Upper lobe of left lung (tissue), 6 donors: ENCODE measurements at regions not wholly inside any gene's neighbourhood (a gene's known extent, or its start where the extent isn't known, plus 50 kb on each side); places are given as distances from the start of the nearest gene placed in this dataset.

Source experiments
- ATAC-seq, 2 donors: fragments of 200-7000 bp; cut with Tn5 transposase; one replicate each; pipeline ENCODE4 v1.9.1; 2022; ENCODE audit warnings: mild to moderate bottlenecking in 2 of 2, moderate library complexity in 2 of 2; ENCODE audit not compliant: low FRiP score in 2 of 2
- DNase-seq, 2 donors: peaks; one replicate each; pipeline ENCODE4 v3.0.0-alpha.2; 2019 to 2020
- H3K27ac ChIP-seq, 4 donors: fragments of 200-600 bp; sonication (generic); one replicate each; pipeline ENCODE4 v1.5.1; 2016 to 2019
- H3K27me3 ChIP-seq, 4 donors: fragments of 200-600 bp; sonication (generic); one replicate each; pipeline ENCODE4 v1.5.1; 2017 to 2019
- H3K36me3 ChIP-seq, 4 donors: fragments of 200-600 bp; sonication (generic); one replicate each; pipeline ENCODE4 v1.5.1; 2016 to 2019
- H3K4me1 ChIP-seq, 4 donors: fragments of 200-600 bp; sonication (generic); one replicate each; pipeline ENCODE4 v1.5.1; 2018 to 2019
- H3K4me3 ChIP-seq, 4 donors: fragments of 200-600 bp; sonication (generic); one replicate each; pipeline ENCODE4 v1.5.1; 2017 to 2019; ENCODE audit warnings: mild to moderate bottlenecking in 2 of 4, moderate library complexity in 1 of 4
- H3K9me3 ChIP-seq, 4 donors: fragments of 200-600 bp; sonication (generic); one replicate each; pipeline ENCODE4 v1.5.1; 2018 to 2019
- CTCF ChIP-seq, 6 experiments: fragments of 450-650 bp in 4 of 6; fragments of 200-600 bp in 2 of 6; sonication (generic) in 2 of 6; IDR thresholded peaks; one replicate each; pipeline ENCODE4 v1.5.1; 2016 to 2019; ENCODE audit warnings: antibody characterized with exemption in 6 of 6
- EP300 ChIP-seq, 4 donors: sonication (generic); formaldehyde crosslinking; IDR thresholded peaks; one replicate each; pipeline ENCODE4 v1.5.1; 2017; ENCODE audit warnings: antibody characterized with exemption in 4 of 4, control low read depth in 2 of 4
- POLR2A ChIP-seq, 4 donors: fragments of 450-650 bp; IDR thresholded peaks; one replicate each; pipeline ENCODE4 v1.5.1; 2016 to 2017; ENCODE audit warnings: antibody characterized with exemption in 4 of 4, mild to moderate bottlenecking in 2 of 4
- POLR2AphosphoS5 ChIP-seq, 2 donors: sonication (generic); formaldehyde crosslinking; IDR thresholded peaks; one replicate each; pipeline ENCODE4 v1.5.1; 2017; ENCODE audit warnings: antibody characterized with exemption in 2 of 2
- WGBS, 2 donors: methylation state at CpG; one replicate each; pipeline ENCODE4 v1.1.5; 2017 to 2018; 5-methylcytosine and 5-hydroxymethylcytosine counted together
- donor health status: DM: no; HTN: no; CAD: no; lungs with moderate emphysema.
- donor health status: DM: no; HTN: yes; CAD: no; lungs with severe emphysema.

GRCh38 chr2:173817582-173817981 lies 147.6 kb downstream of the SP3 start:
- H3K4me3 ChIP-seq, result no peak overlapping the region
- no peaks in the 10 kb centered on the region for H3K36me3 ChIP-seq
- no peak for DNase-seq
- H3K4me1 ChIP-seq, result no peaks in the 10 kb centered on the region
- ATAC-seq, result no peak
- no peaks in the 10 kb centered on the region for H3K9me3 ChIP-seq
- no peak for TF ChIP-seq EP300 (IDR thresholded peaks at IDR 0.05)
- H3K27me3 ChIP-seq, result no peaks in the 10 kb centered on the region
- WGBS, 2 donors, result 81 to 84% methylated on average over 4 of the region's 4 CpGs
- H3K27ac ChIP-seq, result no peak overlapping the region

- H3K9me3 ChIP-seq, result no peaks in the 10 kb centered on the region
- no peaks in the 10 kb centered on the region for H3K36me3 ChIP-seq
- 94 to 95% methylated on average over 4 of the region's 4 CpGs for WGBS, 2 donors
- DNase-seq (no peak), ATAC-seq (no peak)
- no peaks in the 10 kb centered on the region for H3K27me3 ChIP-seq
- no peak overlapping the region for H3K4me3 ChIP-seq
- no peak overlapping the region for H3K27ac ChIP-seq
- no peaks in the 10 kb centered on the region for H3K4me1 ChIP-seq
- TF ChIP-seq POLR2A (IDR thresholded peaks at IDR 0.05) (no peak), EP300 (IDR thresholded peaks at IDR 0.05) (no peak), POLR2AphosphoS5 (IDR thresholded peaks at IDR 0.05) (no peak), CTCF (IDR thresholded peaks at IDR 0.05) (no peak)
Measured at GRCh38 chr2:173818285-173818684, 146.9 kb downstream of the SP3 start.

GRCh38 chr2:173819852-173820251 lies 145.3 kb downstream of the SP3 start:
- H3K27ac ChIP-seq, result no peak overlapping the region
- no peak for DNase-seq
- WGBS, 2 donors, result 77 to 78% methylated on average over 5 of the region's 5 CpGs
- no peaks in the 10 kb centered on the region for H3K27me3 ChIP-seq
- ATAC-seq, result no peak
- no peak overlapping the region for H3K4me3 ChIP-seq
- no peak for TF ChIP-seq POLR2AphosphoS5 (IDR thresholded peaks at IDR 0.05)
- no peak for TF ChIP-seq EP300 (IDR thresholded peaks at IDR 0.05)
- TF ChIP-seq POLR2A (IDR thresholded peaks at IDR 0.05), result no peak
- TF ChIP-seq CTCF (IDR thresholded peaks at IDR 0.05), result no peak
- no peaks in the 10 kb centered on the region for H3K4me1 ChIP-seq
- H3K36me3 ChIP-seq, result no peaks in the 10 kb centered on the region
- no peaks in the 10 kb centered on the region for H3K9me3 ChIP-seq

GRCh38 chr2:173821451-173821850 lies 143.7 kb downstream of the SP3 start:
- H3K27me3 ChIP-seq, result no peaks in the 10 kb centered on the region
- TF ChIP-seq CTCF (IDR thresholded peaks at IDR 0.05) (no peak), POLR2A (IDR thresholded peaks at IDR 0.05) (no peak), EP300 (IDR thresholded peaks at IDR 0.05) (no peak), POLR2AphosphoS5 (IDR thresholded peaks at IDR 0.05) (no peak)
- no peak for DNase-seq
- H3K9me3 ChIP-seq, result no peaks in the 10 kb centered on the region
- no peaks in the 10 kb centered on the region for H3K36me3 ChIP-seq
- H3K4me3 ChIP-seq, result no peak overlapping the region
- 91 to 95% methylated on average over 9 of the region's 9 CpGs for WGBS, 2 donors
- H3K4me1 ChIP-seq, result no peaks in the 10 kb centered on the region
- no peak for ATAC-seq
- no peak overlapping the region for H3K27ac ChIP-seq

GRCh38 chr2:173822889-173823542 lies 142.2 kb downstream of the SP3 start:
- Histone ChIP-seq H3K4me3 (no peak overlapping the region), H3K27me3 (no peaks in the 10 kb centered on the region), H3K36me3 (no peaks in the 10 kb centered on the region), H3K27ac (no peak overlapping the region), H3K9me3 (no peaks in the 10 kb centered on the region), H3K4me1 (no peaks in the 10 kb centered on the region)
- TF ChIP-seq CTCF (IDR thresholded peaks at IDR 0.05) (no peak), EP300 (IDR thresholded peaks at IDR 0.05) (no peak), POLR2AphosphoS5 (IDR thresholded peaks at IDR 0.05) (no peak), POLR2A (IDR thresholded peaks at IDR 0.05) (no peak)
- 86% methylated on average over 6 of the region's 6 CpGs for WGBS, 2 donors
- ATAC-seq, result no peak
- no peak for DNase-seq
